ENCODE measurements at regions not wholly inside any gene's neighbourhood (a gene's known extent, or its start where the extent isn't known, plus 50 kb on each side); places are given as distances from the start of the nearest gene placed in this dataset.

GRCh38 chr1:189782295-189782694 is 695.4 kb downstream of the BRINP3 start:
- TF ChIP-seq BACH2 (CRISPR knock-in tag; IDR thresholded peaks at IDR 0.05; ENCODE audit: borderline replicate concordance) = no peak
- TF ChIP-seq TCF4 (CRISPR knock-in tag; IDR thresholded peaks at IDR 0.05; ENCODE audit: borderline replicate concordance) = no peak
- TF ChIP-seq PPARA (CRISPR knock-in tag; IDR thresholded peaks at IDR 0.05; ENCODE audit: borderline replicate concordance) = no peak
- peak; percentile 87 for ATAC-seq

GRCh38 chr1:189783456-189783855 is 694.2 kb downstream of the BRINP3 start:
- no peak for ATAC-seq
- TF ChIP-seq CSDC2 (CRISPR knock-in tag; IDR thresholded peaks at IDR 0.05) (no peak), ZFP3 (CRISPR knock-in tag; IDR thresholded peaks at IDR 0.05) (no peak), GLIS3 (CRISPR knock-in tag; IDR thresholded peaks at IDR 0.05) (no peak), OSR1 (CRISPR knock-in tag; IDR thresholded peaks at IDR 0.05) (no peak), TCF4 (CRISPR knock-in tag; IDR thresholded peaks at IDR 0.05; ENCODE audit: borderline replicate concordance) (no peak), ZNF8 (CRISPR knock-in tag; IDR thresholded peaks at IDR 0.05) (no peak), ESRRG (CRISPR knock-in tag; IDR thresholded peaks at IDR 0.05) (no peak), BACH2 (CRISPR knock-in tag; IDR thresholded peaks at IDR 0.05; ENCODE audit: borderline replicate concordance) (no peak), ZNF565 (CRISPR knock-in tag; conservative IDR thresholded peaks at IDR 0.05; ENCODE audit: low read depth) (no peak)
- TF ChIP-seq, protein P1, sequence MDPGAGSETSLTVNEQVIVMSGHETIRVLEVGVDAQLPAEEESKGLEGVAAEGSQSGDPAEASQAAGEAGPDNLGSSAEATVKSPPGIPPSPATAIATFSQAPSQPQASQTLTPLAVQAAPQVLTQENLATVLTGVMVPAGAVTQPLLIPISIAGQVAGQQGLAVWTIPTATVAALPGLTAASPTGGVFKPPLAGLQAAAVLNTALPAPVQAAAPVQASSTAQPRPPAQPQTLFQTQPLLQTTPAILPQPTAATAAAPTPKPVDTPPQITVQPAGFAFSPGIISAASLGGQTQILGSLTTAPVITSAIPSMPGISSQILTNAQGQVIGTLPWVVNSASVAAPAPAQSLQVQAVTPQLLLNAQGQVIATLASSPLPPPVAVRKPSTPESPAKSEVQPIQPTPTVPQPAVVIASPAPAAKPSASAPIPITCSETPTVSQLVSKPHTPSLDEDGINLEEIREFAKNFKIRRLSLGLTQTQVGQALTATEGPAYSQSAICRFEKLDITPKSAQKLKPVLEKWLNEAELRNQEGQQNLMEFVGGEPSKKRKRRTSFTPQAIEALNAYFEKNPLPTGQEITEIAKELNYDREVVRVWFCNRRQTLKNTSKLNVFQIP (CRISPR knock-in tag; IDR thresholded peaks at IDR 0.05; ENCODE audit: borderline replicate concordance, low read depth) = no peak
- TF ChIP-seq, protein P2, sequence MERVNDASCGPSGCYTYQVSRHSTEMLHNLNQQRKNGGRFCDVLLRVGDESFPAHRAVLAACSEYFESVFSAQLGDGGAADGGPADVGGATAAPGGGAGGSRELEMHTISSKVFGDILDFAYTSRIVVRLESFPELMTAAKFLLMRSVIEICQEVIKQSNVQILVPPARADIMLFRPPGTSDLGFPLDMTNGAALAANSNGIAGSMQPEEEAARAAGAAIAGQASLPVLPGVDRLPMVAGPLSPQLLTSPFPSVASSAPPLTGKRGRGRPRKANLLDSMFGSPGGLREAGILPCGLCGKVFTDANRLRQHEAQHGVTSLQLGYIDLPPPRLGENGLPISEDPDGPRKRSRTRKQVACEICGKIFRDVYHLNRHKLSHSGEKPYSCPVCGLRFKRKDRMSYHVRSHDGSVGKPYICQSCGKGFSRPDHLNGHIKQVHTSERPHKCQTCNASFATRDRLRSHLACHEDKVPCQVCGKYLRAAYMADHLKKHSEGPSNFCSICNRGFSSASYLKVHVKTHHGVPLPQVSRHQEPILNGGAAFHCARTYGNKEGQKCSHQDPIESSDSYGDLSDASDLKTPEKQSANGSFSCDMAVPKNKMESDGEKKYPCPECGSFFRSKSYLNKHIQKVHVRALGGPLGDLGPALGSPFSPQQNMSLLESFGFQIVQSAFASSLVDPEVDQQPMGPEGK (CRISPR knock-in tag; IDR thresholded peaks at IDR 0.05; ENCODE audit: borderline replicate concordance) = no peak
- TF ChIP-seq, protein P3, sequence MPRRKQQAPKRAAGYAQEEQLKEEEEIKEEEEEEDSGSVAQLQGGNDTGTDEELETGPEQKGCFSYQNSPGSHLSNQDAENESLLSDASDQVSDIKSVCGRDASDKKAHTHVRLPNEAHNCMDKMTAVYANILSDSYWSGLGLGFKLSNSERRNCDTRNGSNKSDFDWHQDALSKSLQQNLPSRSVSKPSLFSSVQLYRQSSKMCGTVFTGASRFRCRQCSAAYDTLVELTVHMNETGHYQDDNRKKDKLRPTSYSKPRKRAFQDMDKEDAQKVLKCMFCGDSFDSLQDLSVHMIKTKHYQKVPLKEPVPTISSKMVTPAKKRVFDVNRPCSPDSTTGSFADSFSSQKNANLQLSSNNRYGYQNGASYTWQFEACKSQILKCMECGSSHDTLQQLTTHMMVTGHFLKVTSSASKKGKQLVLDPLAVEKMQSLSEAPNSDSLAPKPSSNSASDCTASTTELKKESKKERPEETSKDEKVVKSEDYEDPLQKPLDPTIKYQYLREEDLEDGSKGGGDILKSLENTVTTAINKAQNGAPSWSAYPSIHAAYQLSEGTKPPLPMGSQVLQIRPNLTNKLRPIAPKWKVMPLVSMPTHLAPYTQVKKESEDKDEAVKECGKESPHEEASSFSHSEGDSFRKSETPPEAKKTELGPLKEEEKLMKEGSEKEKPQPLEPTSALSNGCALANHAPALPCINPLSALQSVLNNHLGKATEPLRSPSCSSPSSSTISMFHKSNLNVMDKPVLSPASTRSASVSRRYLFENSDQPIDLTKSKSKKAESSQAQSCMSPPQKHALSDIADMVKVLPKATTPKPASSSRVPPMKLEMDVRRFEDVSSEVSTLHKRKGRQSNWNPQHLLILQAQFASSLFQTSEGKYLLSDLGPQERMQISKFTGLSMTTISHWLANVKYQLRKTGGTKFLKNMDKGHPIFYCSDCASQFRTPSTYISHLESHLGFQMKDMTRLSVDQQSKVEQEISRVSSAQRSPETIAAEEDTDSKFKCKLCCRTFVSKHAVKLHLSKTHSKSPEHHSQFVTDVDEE (CRISPR knock-in tag; IDR thresholded peaks at IDR 0.05) = no peak

- no peak for ATAC-seq
- TF ChIP-seq CREB5 (CRISPR knock-in tag; IDR thresholded peaks at IDR 0.05; ENCODE audit: low read depth) (no peak), ZNF8 (CRISPR knock-in tag; IDR thresholded peaks at IDR 0.05) (no peak)
These were observed 690.9 kb downstream of the BRINP3 start for GRCh38 chr1:189786761-189787160.

GRCh38 chr1:189787201-189787600 is 690.5 kb downstream of the BRINP3 start:
- TF ChIP-seq ZFP3 (CRISPR knock-in tag; IDR thresholded peaks at IDR 0.05) (no peak), BACH2 (CRISPR knock-in tag; IDR thresholded peaks at IDR 0.05; ENCODE audit: borderline replicate concordance) (no peak), ARNTL (CRISPR knock-in tag; IDR thresholded peaks at IDR 0.05; ENCODE audit: borderline replicate concordance, low read depth) (no peak)
- ATAC-seq = no peak

DNA sequence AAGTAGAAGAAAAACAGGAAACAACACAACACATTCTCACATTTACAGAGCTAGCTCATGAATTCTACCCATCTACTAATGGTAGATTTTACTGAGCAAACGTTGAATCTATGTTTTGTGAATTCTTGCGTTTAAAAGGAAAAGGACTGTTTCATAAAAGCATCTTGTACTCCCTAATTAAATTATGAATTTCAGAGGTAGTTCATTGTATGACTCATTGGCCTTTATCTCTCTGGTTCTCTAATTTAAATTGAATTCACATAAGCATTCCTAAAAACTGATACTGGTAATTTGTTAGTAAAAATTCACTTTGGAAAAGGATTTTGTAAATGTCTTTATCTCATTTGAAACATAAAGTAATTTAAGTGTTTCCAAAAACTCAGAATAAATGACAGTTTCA is 687.3 kb downstream of the BRINP3 start:
- TF ChIP-seq ARNTL (CRISPR knock-in tag; IDR thresholded peaks at IDR 0.05; ENCODE audit: borderline replicate concordance, low read depth) (no peak), ESRRG (CRISPR knock-in tag; IDR thresholded peaks at IDR 0.05) (no peak), ZC3H10 (CRISPR knock-in tag; IDR thresholded peaks at IDR 0.05) (no peak), GLIS3 (CRISPR knock-in tag; IDR thresholded peaks at IDR 0.05) (no peak), TOX (CRISPR knock-in tag; IDR thresholded peaks at IDR 0.05; ENCODE audit: borderline replicate concordance) (0 out of 2 replicates have a peak, but pooled peaks have one; percentile 38), ISL1 (CRISPR knock-in tag; IDR thresholded peaks at IDR 0.05) (peak; percentile 83), SNAI2 (CRISPR knock-in tag; IDR thresholded peaks at IDR 0.05) (no peak)
- ATAC-seq = peak; percentile 57; the same call in 2 of the 3 replicates

Data from SK-N-SH treated with all-trans-retinoic acid at 6 μM for 48 hours (cell line).